GM18907 (cell line): ENCODE measurements at regions not wholly inside any gene's neighbourhood (a gene's known extent, or its start where the extent isn't known, plus 50 kb on each side); places are given as distances from the start of the nearest gene placed in this dataset.

Experiments used
- ATAC-seq: cut with Tn5 transposase; IDR thresholded peaks from one replicate; pipeline ENCODE4 v1.9.1; 2021; ENCODE audit warnings: mild to moderate bottlenecking, moderate library complexity; ENCODE audit not compliant: unreplicated experiment

DNA sequence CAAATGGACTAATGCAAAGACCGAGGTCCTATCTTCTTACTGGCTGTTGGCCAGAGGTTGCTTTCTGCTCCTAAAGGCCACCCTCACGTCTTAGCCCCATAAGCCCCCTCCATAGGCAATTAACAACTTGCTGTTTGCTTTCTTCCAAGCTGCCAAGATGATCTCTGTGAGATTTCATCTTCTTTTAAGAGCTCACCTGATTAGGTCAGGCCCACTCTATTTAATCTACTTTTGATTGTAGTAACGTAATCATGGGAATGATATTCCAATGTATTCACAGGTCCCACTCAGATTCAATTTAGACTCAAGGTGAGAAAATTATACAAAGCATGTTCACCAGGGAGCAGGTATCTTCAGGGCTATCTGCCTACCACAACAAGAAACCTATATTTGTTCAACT is 84.4 kb upstream of the RAD23B start:
- ATAC-seq = no peak

DNA sequence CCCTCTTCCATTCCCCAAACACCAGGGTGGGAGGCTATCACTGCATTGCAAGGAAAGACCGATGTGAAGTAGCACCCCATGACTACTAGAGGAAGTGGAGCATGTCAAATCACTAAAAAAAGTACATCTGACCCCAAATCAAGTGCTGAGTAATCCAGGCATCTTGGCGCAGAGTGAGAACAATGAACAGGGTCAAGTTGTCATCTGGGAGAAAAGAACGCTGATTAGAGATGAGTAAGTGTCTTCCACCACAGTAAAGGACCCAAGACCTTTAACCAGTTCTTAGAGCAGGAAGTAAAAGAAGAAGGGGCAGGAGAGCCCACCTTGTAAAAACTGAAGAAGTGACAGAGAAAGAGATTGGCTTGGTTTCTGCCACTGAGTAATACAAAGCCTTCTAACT is 75.0 kb upstream of the RAD23B start:
- no peak for ATAC-seq

DNA sequence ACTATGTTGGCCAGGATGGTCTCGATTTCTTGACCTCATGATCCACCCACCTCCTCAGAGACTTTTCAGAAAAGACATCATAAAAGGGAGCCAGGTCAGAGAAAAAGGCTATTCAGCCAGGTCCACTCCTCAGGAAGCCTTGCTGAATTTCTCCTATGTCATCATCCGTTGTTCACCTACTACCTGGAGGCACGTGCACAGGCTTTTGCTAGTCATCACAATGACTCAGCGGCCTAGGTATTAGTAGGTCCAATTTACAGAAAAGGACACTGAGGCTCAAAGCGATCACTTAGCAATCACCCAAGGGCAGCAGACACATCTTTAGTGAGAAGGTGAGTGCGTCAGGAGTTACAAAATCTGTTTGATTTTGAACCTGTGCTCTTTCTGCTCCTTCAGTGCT is 72.3 kb upstream of the RAD23B start:
- no peak for ATAC-seq

DNA sequence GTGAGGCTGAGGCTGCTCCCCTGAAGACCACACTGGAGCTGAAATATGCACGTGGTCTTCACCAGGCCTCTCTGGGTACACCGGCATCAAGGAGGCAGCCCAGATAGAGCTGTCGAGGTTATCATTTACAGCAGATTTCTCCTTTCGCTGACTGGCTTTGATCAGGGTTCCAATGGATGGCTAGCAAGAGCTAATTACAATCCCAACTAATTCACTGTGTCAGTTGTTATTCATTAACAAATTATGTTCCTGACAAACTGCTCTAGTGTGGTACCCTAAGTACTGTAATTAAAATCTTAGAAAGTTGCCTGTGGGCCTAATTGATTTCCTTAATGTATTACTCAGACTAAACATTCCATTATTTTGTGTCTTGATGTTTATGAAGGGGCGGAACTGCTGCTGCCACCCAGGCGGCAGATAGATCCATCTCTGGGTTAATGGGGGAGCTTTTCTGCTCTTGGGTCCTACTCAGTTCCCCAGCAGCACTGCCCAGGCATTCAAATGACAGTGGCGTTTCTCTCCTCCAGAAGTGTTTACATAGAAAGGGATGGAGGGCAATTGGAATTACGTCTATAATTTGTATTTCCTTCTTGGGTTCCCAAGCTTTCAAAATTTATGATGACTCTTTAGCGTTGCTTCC is 71.7 kb upstream of the RAD23B start:
- no peak for ATAC-seq

DNA sequence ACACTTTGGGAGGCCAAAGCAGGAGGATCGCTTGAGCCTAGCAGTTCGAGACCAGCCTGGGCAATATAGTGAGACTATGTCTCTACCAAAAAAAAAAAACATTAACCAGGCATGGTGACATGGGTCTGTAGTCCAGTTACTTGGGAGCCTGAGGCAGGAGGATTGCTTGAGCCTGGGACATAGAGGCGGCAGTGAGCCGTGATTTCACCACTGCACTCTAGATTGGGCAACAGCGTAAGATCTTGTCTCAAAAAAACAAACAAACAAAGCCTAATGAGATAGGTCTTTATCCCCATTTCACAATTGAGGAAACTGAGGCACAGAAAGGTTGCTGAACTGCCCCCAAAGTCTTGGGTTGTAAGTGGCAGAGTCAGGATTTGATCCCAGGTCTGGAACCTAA is 70.5 kb upstream of the RAD23B start:
- no peak for ATAC-seq

DNA sequence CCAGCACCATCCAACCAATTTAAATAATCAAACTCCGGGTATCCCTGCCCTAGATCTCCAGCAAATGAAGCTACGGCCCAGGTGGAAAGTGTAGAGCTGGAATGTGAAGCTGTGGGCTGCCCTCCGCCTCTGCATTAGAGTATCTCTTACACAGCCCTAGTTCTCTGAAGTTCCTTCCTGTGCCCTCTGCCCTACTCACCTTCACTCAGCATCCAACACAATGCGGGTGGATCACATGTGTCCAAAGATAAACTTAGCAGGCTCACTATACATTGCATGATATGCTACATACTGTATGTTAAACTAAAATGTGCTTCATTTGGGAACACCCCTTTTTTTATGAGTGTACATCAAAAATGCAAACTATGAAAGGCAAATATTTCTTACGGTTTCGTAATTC is 70.0 kb upstream of the RAD23B start:
- no peak for ATAC-seq

DNA sequence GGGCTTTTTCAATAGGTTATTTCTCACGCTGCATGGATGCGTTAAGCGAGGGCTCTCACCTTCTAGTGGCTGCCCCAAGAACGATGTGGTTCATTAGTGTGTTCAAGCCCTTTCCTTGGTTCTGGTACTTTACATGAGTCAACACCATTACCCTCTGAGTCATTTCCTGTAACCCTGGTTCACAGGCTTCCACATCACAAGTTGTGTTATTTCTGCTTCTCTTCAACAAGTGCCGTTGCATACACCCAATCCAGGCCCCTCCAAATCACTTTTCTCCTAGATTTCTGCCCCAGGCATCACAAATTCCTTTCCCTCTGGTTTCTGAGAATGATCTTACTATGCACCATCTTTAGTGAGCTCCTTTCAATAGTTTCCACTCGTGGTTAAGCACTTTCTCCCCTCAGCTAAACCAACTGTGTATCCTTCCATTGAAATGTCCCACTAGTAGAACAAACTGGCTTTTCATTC is 69.5 kb upstream of the RAD23B start:
- ATAC-seq = peak; percentile 92

DNA sequence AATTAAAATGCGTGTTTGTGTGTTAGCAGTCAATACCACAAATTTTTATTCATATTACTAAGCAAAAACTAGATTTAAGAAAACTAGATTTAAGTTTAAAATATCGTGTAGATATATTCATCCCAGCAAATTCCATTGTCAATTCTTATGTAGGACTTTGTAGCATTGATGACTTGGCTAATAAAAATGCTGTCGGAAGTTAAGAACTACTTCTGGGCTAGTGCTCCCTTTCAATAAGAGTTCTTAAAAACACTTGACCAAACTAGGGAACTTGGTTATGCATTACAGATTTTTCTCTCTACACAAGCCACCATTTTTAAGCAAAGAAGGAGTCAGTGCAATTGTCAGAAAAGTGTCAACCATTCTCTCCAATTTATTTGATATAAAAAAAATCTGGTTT is 68.7 kb upstream of the RAD23B start:
- no peak for ATAC-seq

DNA sequence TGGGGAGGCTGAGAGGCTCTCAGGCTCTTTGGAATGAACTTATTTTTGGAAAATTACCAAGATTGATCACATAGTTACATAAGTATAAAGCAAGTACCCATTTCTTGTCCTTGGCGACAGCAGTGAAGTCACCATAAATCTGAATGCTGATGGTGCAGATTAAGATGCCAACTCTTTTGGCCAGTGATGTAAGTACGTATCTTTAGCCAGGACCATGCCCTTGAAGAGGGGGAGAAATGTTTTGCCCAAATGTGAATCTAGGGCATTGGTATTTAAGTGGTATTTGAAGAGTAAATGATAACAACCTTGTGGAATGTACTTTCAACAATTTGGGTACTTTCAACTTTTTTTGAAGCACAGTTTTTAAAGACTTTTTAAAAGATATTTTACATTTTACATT is 68.2 kb upstream of the RAD23B start:
- ATAC-seq = no peak

DNA sequence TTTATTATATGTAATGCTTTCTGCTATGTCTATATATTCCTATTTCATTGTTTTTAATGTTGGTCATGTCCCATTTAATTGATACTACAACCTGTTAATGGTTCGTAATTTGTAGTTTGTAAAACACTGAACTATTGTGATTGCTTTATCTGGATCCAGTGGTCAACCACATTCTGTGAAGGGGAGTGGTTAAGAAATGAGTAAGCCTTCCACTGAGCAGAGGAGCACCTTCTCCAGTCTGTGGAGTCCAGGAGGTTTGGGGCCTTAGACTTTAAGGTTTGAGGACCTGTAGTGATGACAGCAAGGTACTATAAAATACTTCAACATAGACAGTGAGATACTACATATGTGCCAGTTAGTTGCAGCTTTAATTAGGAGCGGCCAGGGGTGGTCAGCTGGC is 67.7 kb upstream of the RAD23B start:
- ATAC-seq = no peak

DNA sequence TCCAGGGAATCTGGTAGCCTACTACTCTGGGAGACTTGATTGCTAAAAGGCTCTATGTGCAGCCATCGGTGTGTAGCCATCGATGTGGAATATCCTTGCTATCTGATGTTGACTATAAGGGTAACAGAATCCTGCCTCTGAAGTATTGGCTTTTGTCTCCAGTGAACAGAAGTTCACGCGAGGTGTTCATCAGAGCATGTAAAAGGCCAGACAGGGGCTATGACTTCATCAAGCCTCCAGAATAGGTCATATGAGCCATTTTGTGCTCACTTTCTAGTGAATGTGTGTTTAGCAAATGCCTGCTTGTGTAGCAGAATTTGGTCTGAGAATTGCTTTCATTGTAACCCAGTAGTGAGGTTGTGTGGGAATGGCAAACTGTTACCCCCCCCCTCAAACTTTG is 66.8 kb upstream of the RAD23B start:
- no peak for ATAC-seq

DNA sequence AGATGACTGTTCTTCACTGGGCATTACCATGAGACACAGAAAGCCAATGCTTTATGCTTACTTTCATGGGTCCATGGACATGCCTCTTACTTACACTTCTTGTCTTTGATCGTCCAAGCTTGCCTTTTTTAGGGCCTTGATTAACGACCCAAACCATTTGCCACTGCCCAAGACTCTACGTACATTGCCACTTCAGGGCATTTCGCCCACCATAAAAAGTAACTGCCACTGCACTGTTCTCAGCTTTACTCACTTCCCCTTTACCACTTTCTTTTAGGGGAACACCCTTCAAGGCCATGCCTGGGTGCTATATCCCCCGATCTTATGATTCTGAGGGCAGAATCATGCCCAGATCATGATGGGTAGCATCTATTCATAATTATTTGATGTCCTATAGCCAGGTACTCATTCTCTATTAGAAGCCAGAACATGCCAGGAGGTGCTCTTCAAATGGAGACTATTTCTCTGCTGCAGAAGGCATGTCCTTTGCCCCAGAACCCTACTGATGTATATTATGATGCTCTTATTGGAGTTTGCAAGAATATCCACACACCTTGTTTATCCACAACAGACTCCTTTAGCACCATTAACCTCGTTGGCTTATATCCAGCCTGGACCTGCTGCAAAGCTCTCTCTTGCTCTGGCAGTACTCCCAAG is 64.1 kb upstream of the RAD23B start:
- peak; percentile 93 for ATAC-seq

DNA sequence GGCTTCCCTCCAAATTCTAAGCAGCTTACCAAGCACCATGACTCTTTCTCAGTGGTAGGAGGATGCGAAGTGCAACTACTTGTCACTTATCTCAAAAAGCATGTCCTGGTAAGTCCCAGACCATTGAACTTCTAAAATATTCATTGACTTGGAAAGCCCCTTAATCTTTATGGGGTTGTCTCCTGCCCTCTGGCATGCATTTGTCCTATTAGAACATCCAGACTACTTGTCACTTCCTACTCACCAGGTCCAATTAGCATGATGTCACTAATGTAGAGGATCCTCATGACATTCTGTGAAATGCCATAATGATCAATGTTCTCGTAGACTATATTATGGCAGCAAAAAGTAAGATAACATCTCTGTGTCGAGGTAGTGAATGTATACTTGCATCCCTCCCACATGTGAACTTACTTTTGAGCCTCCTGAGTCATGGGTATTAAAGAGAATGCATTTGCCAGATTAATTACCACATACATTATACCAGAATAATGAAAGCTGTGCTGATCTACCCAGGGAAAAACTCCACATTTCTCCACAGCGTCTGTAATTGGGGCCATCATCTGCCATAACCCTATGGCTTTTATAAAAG is 63.5 kb upstream of the RAD23B start:
- peak; percentile 53 for ATAC-seq

DNA sequence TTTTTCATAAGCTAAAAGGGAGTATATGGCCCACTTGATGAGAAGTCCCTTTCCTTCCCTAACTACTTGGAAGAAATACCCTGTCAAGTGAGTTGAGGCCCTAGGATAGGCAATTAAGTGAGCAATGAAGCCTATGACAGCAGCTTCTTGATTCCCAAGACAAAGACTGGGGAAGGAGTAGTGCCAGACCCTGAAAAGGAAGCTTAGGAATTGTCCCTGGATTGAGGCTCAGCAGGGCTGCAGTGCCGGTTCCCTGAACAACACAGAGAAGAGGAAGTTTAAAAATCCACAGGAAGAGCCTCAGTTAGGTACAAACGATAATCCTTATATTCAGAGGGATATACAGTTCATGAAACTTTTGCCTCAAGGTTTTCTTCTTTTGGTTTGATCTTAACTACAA is 61.8 kb upstream of the RAD23B start:
- no peak for ATAC-seq

DNA sequence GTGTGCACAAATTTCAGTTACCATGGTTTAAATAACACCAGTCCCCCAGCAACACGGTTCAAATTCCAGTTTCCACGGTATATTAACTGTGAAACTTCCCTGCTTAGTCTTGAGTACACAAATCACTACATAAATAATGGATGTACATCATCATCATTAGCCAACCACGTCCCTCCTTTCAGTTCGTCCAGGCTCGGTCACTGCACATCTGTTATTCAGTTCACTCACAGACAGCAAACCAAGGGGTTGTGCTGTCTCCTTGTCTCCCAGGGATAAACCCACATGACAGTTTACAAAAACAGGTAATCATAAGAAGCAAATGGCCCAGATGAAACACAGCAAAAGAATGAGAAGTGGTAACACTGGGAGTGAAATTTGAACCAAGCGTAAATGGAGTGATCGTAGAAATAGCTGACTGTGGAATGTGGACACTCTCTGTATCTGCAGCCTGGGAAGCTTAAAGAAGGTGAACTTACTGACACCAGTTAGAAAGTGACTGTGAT is 61.0 kb upstream of the RAD23B start:
- ATAC-seq = no peak

DNA sequence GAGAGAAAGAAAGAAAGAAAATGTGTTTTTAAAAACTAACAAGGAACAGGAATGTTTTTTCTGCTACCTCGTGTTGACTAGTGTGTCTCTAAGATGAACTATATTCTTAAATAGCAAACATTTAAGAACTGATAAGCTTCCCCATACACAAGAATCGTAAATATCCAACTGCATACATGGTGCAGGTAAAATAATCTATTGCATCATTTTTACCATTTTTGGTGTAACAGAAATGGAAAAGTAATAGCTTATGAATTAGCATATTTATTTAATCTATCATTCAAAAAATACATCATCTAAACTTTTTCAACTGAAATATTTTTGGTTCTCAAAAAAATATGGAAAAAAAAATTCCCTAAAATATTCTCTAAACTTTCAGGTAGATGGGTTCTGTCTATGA is 59.7 kb upstream of the RAD23B start:
- no peak for ATAC-seq

DNA sequence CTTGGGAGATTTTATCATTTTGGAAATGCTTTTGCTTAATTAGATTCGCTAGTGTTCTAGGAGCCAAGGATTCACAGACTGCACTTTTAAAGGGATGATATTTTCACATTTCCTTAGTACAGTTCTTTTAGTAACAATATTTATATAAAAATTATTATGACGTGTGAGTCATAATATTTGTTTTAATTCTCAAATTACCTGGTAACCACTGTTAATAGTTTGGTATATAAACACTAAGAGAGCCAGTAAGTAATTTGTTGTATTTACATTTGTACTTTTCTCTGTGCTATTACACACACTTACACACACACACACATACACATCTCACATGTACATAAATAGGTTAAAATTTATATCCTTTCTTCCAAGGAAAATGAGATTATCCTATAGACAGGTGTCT is 58.8 kb upstream of the RAD23B start:
- no peak for ATAC-seq

DNA sequence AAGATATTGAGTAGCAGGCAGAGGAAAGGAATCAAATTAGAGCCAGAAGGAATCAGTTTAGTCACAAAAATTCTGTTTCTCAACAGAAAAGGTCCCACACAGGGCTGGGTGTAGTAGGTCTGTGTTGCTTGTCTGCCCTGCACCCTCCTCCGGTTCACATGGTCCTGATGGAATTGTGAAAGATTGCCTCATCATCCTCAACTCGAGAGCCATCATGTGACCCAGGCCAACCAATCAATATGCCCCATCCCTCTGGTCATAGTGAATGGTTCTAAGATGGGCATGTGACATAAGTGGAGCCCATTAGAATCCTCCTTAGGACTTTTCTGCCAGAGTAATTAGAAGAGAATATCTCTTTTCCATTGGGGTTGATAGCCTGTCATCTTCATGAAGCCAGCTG is 56.7 kb upstream of the RAD23B start:
- ATAC-seq = no peak

DNA sequence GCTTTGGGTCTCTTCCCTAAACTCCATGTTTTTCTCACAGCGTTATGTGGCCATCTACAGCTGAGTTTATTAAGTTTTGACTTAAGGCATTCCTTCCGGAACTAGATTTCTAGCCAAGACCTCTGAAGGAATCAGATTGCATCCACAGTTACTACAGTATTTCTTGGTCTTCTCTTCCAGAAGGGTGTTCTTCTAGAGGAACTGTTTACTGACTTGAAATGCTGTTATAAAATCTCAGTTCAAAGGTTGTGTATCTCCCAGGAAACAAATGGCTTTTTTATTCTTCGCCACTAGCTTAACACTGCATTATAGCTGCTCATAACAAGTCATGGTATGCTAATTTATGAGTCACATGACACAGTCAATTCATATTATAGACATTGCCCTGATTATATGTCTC is 55.3 kb upstream of the RAD23B start:
- ATAC-seq = no peak

DNA sequence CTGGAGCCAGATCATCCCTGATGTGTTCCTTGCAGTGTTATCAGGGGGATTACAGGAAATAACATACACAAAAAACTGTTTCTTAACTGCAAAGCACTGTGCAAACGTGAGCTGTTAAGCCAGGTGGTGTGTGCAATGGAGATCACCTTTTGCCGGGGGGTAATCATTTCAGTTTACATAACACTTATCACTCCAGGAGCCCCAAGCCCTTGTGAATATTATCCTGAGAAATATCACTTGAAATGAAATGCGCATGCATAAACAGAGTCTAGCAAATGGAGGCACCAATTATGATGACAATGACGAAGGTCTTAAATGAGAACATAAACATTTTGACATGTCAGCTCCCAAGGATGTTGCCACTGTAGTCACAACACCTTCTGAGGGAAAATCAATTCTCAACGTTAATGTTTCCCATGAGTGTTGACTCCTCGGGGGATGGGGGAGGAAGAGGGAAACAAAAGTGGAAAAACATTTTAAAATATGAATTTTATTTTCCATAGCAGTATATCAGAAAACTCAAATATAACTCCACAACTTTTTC is 54.5 kb upstream of the RAD23B start:
- ATAC-seq = no peak

DNA sequence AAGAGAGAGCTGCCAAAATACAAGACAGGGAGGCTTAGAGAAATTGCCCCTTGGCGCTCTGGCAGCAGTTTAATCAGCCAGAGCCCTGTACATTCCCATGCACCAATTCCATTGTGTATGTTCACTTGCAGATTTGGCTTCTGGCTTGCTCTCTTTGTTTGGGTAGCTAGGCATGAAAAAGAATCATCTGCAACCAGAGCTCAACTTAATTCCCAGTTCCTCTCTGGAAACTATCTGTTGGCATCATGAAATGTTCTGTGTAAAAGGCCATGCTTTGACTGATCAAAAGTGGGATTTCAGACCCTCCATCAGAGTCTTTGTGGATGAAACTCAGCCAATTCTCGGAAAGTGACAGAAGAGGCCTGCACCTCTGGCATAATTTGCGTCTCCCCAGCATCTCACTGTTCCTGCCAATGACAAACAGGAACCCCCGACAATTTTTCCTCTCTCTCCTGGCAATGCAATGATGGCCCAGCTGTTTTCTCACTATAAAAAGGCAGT is 53.8 kb upstream of the RAD23B start:
- no peak for ATAC-seq
